ENCODE measurements at regions not wholly inside any gene's neighbourhood (a gene's known extent, or its start where the extent isn't known, plus 50 kb on each side); places are given as distances from the start of the nearest gene placed in this dataset.

- no peak for TF ChIP-seq CTCF (IDR thresholded peaks at IDR 0.05)
- no peak for TF ChIP-seq ZFX (IDR thresholded peaks at IDR 0.05; ENCODE audit: borderline replicate concordance)
Measured at GRCh38 chr20:22673467-22673866, 89.1 kb upstream of the FOXA2 start.
